ENCODE measurements at regions not wholly inside any gene's neighbourhood (a gene's known extent, or its start where the extent isn't known, plus 50 kb on each side); places are given as distances from the start of the nearest gene placed in this dataset.

- TF ChIP-seq YY1 (IDR thresholded peaks at IDR 0.05; ENCODE audit: low read depth) (no peak), TAF1 (IDR thresholded peaks at IDR 0.05; ENCODE audit: low read depth) (no peak), EP300 (IDR thresholded peaks at IDR 0.05; ENCODE audit: borderline replicate concordance) (no peak), RAD21 (IDR thresholded peaks at IDR 0.05; ENCODE audit: low read depth) (no peak), CEBPB (IDR thresholded peaks at IDR 0.05) (no peak), ZBTB7A (IDR thresholded peaks at IDR 0.05; ENCODE audit: low read depth) (no peak), MAX (IDR thresholded peaks at IDR 0.05) (no peak)
- TF ChIP-seq, protein P1, sequence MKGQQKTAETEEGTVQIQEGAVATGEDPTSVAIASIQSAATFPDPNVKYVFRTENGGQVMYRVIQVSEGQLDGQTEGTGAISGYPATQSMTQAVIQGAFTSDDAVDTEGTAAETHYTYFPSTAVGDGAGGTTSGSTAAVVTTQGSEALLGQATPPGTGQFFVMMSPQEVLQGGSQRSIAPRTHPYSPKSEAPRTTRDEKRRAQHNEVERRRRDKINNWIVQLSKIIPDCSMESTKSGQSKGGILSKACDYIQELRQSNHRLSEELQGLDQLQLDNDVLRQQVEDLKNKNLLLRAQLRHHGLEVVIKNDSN (IDR thresholded peaks at IDR 0.05), result no peak
Observed at GRCh38 chr17:5797447-5798050, 213.2 kb upstream of the NLRP1 start.

All from Ishikawa (cell line).